Uterus (tissue), 3 donors: ENCODE measurements at regions not wholly inside any gene's neighbourhood (a gene's known extent, or its start where the extent isn't known, plus 50 kb on each side); places are given as distances from the start of the nearest gene placed in this dataset.
"Not testable (repeated sequence)": the region's sequence is repeated elsewhere in the genome, so short reads cannot be mapped to it uniquely, and the experiment has no call there.

Experiments used
- DNase-seq, 2 donors: peaks; one replicate each; pipeline ENCODE4 v3.0.0-alpha.2; 2019 to 2020
- H3K27ac ChIP-seq, 2 donors: fragments of 200-600 bp; sonication (generic); 1 replicate in 1 of 2; 2 replicates in 1 of 2; pipeline ENCODE4 v1.5.1; 2016 to 2018
- H3K27me3 ChIP-seq, 2 donors: fragments of 200-600 bp; sonication (generic); one replicate each; pipeline ENCODE4 v1.5.1; 2018 to 2019; ENCODE audit warnings: control low read depth in 1 of 2
- H3K36me3 ChIP-seq, 2 donors: fragments of 200-600 bp; sonication (generic); one replicate each; pipeline ENCODE4 v1.5.1; 2019; ENCODE audit warnings: control low read depth in 1 of 2
- H3K4me1 ChIP-seq, 2 donors: fragments of 200-600 bp; sonication (generic); one replicate each; pipeline ENCODE4 v1.5.1; 2018 to 2019; ENCODE audit warnings: control low read depth in 1 of 2
- H3K4me3 ChIP-seq, 2 donors: fragments of 200-600 bp; sonication (generic); 1 replicate in 1 of 2; 2 replicates in 1 of 2; pipeline ENCODE4 v1.5.1; 2018 to 2019; ENCODE audit warnings: mild to moderate bottlenecking in 1 of 2
- H3K9me3 ChIP-seq, 2 donors: fragments of 200-600 bp; sonication (generic); one replicate each; pipeline ENCODE4 v1.5.1; 2019; ENCODE audit warnings: control low read depth in 1 of 2
- CTCF ChIP-seq, 4 experiments: fragments of 200-600 bp in 2 of 4; fragments of 450-650 bp in 2 of 4; sonication (generic) in 2 of 4; IDR thresholded peaks; one replicate each; pipeline ENCODE4 v1.5.1; 2016 to 2019; ENCODE audit warnings: antibody characterized with exemption in 4 of 4, mild to moderate bottlenecking in 2 of 4, moderate library complexity in 1 of 4
- POLR2A ChIP-seq, 2 donors: fragments of 450-650 bp; IDR thresholded peaks; one replicate each; pipeline ENCODE4 v1.6.1; 2016; ENCODE audit warnings: antibody characterized with exemption in 2 of 2, mild to moderate bottlenecking in 1 of 2, moderate library complexity in 1 of 2
- intact Hi-C: fragments of 100-400 bp; cut with DNase I; formaldehyde crosslinking; loops from one replicate; pipeline ENCODE4 v1.15.1; 2023; ENCODE audit warnings: low total_unique reads
- donor health status: DM: yes; HTN: yes; CAD: no.

- H3K36me3 ChIP-seq: no peaks in the 10 kb centered on the region
- no peak overlapping the region for H3K4me3 ChIP-seq
- H3K27me3 ChIP-seq: no peaks in the 10 kb centered on the region
- TF ChIP-seq POLR2A (IDR thresholded peaks at IDR 0.05): no peak
- no peak for TF ChIP-seq CTCF (IDR thresholded peaks at IDR 0.05)
- intact Hi-C loops: no loop called here
- no peaks in the 10 kb centered on the region for H3K9me3 ChIP-seq
- H3K4me1 ChIP-seq: no peaks in the 10 kb centered on the region
- no peak for DNase-seq
- no peak overlapping the region for H3K27ac ChIP-seq
Measured at GRCh38 chr1:104309673-104310072, 560.0 kb downstream of the AMY1C start.

- Histone ChIP-seq H3K27ac (no peak overlapping the region), H3K4me1 (no peaks in the 10 kb centered on the region), H3K4me3 (no peak overlapping the region), H3K36me3 (no peaks in the 10 kb centered on the region), H3K9me3 (no peaks in the 10 kb centered on the region), H3K27me3 (no peaks in the 10 kb centered on the region)
- DNase-seq: no peak
- intact Hi-C loops: no loop called here
- no peak for TF ChIP-seq POLR2A (IDR thresholded peaks at IDR 0.05)
- TF ChIP-seq CTCF (IDR thresholded peaks at IDR 0.05): no peak
Measured at GRCh38 chr1:104315823-104316222, 566.1 kb downstream of the AMY1C start.

GRCh38 chr1:104322131-104322530, 572.4 kb downstream of the AMY1C start:
- no peaks in the 10 kb centered on the region for H3K36me3 ChIP-seq
- intact Hi-C loops: no loop called here
- no peak for TF ChIP-seq POLR2A (IDR thresholded peaks at IDR 0.05)
- TF ChIP-seq CTCF (IDR thresholded peaks at IDR 0.05): no peak
- no peak for DNase-seq
- H3K27ac ChIP-seq: no peak overlapping the region
- no peaks in the 10 kb centered on the region for H3K27me3 ChIP-seq
- H3K4me3 ChIP-seq: no peak overlapping the region
- no peaks in the 10 kb centered on the region for H3K4me1 ChIP-seq
- H3K9me3 ChIP-seq: no peaks in the 10 kb centered on the region

- Histone ChIP-seq H3K4me1 (no peaks in the 10 kb centered on the region), H3K9me3 (no peaks in the 10 kb centered on the region), H3K27ac (no peak overlapping the region), H3K36me3 (no peaks in the 10 kb centered on the region), H3K27me3 (no peaks in the 10 kb centered on the region), H3K4me3 (no peak overlapping the region)
- intact Hi-C loops: no loop called here
- TF ChIP-seq CTCF (IDR thresholded peaks at IDR 0.05) (no peak), POLR2A (IDR thresholded peaks at IDR 0.05) (no peak)
- DNase-seq: no peak
Measured at GRCh38 chr1:104329278-104329677, 579.6 kb downstream of the AMY1C start.

- Histone ChIP-seq H3K27ac (no peak overlapping the region), H3K36me3 (no peaks in the 10 kb centered on the region), H3K9me3 (no peaks in the 10 kb centered on the region), H3K4me1 (no peaks in the 10 kb centered on the region), H3K4me3 (no peak overlapping the region), H3K27me3 (no peaks in the 10 kb centered on the region)
- intact Hi-C loops: no loop called here
- TF ChIP-seq POLR2A (IDR thresholded peaks at IDR 0.05) (no peak), CTCF (IDR thresholded peaks at IDR 0.05) (no peak)
- DNase-seq: no peak
Measured at GRCh38 chr1:104331763-104332162, 582.1 kb downstream of the AMY1C start.

GRCh38 chr1:104337927-104338326, 588.2 kb downstream of the AMY1C start:
- H3K4me1 ChIP-seq, H3K4me3 ChIP-seq, H3K36me3 ChIP-seq, H3K27me3 ChIP-seq, intact Hi-C loops, H3K9me3 ChIP-seq, DNase-seq, H3K27ac ChIP-seq: not testable (repeated sequence)
